Non-pigmented ciliary epithelial cell (primary cell): ENCODE measurements at regions not wholly inside any gene's neighbourhood (a gene's known extent, or its start where the extent isn't known, plus 50 kb on each side); places are given as distances from the start of the nearest gene placed in this dataset.
A peak's percentile ranks its signal among the peaks of the same experiment; 100 is the strongest.
"Not testable (repeated sequence)": the region's sequence is repeated elsewhere in the genome, so short reads cannot be mapped to it uniquely, and the experiment has no call there.

Source experiments
- DNase-seq: peaks from one replicate; pipeline ENCODE4 v3.0.0-alpha.2; 2010; ENCODE audit warnings: low read depth

DNA sequence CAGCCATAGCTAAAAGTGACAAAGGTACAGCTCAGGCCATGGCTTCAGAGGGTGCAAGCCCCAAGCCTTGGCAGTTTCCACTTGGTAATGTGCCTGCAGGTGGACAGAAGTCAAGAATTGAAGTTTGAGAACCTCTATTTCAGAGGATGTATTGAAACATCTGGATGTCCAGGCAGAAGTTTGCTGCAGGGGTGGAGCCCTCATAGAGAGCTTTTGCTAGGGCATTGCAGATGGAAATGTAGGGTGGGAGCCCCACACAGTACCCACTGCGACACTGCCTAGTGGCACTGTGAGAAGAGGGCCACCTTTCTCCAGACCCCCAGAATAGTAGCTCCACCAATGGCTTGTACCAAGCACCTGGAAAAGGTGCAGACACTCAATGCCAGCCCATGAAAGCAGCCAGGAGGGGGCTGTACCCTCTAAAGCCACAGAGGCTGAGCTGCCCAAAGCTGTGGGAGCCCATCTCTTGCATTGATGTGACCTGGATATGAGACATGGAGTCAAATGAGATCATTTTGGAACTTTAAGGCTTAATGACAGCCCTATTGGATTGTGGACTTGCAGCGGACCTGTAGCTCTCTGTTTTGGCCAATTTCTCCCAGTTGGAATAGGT lies 1299.4 kb upstream of the MAP3K7 start:
- no peak for DNase-seq

GRCh38 chr6:91881791-91882190 lies 1294.9 kb upstream of the MAP3K7 start:
- not testable (repeated sequence) for DNase-seq

GRCh38 chr6:91879386-91879995 lies 1292.6 kb upstream of the MAP3K7 start:
- no peak for DNase-seq

- no peak for DNase-seq
Measured at GRCh38 chr6:91877994-91878393, 1291.1 kb upstream of the MAP3K7 start.

DNA sequence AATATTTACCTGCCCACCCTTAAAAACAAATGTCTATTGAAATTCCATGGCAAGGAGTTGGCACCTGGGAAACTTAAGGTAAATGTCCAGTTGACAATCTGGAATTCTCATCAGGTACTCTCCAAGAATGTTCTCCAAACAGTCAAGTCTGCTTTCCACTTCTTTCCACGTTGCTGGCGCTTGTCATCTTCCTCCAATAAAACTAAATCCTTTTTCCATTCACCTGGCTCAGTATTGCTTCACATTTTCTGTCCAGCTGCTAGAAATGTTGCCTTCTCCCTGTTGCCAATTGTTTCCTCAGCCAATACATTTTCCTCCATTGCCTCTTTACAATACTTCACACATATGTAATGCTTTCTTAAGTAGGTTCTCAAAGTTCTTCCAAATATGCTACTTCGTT lies 1288.1 kb upstream of the MAP3K7 start:
- DNase-seq: no peak

GRCh38 chr6:91868539-91869202 lies 1281.8 kb upstream of the MAP3K7 start:
- no peak for DNase-seq

- DNase-seq: no peak
Measured at GRCh38 chr6:91865889-91866288, 1279.0 kb upstream of the MAP3K7 start.

GRCh38 chr6:91864911-91865310 lies 1278.0 kb upstream of the MAP3K7 start:
- DNase-seq: no peak

DNA sequence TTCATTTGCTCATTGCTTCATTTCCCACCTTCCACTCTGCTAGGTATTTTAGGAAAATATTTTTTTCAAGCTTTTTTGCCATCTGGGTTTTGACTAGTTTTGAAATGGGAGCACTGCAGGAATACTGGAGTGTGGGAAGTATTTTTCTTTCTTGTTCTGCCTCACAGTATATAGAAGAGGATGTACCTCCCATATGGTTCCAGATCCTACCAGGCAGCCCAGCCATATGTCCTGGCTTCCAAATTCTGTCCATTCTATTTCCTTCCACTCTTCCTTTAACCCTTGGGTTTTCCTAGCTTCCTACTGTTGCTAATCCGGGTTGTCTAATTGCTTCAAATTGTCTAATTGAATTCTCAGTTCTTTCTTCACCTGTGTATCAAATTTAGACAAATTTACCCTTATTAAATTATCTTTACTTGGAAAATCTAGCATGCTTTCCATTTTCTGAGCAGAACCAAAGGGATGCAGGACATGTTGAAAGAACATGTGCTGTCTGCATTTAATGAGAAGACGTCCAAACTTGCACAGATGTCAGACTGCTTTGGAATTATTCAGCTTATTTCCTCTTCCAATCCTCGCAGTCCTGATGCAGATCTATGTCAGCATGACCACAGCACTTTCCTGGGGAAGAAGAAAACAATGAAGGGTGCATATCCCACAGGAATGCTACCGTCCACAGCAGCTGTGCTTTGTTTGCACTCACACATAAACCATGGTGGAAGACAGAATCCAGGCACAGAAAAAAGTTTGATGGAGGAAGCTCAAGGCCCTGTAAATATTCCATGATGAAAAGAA lies 1273.9 kb upstream of the MAP3K7 start:
- DNase-seq: peak; percentile 14

GRCh38 chr6:91852252-91852651 lies 1265.4 kb upstream of the MAP3K7 start:
- DNase-seq: no peak

DNA sequence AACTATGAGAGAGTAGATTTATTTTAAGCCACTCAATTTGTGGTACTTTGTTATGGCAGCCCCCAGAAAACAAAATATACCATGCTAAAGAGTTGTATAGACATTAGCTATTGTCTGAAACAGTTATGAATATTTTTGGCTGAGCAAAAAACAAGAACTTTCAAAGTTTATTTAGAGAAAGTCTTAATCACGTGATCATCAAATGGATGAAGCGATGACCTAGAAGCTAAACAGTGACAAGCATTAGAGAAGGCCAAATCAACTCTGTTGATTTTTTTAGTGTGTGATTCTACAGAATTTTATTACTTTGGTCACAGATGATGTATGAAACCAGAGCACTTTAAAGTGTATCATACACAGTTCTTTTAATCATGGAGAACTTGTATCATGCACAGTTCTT lies 1247.9 kb upstream of the MAP3K7 start:
- no peak for DNase-seq

DNA sequence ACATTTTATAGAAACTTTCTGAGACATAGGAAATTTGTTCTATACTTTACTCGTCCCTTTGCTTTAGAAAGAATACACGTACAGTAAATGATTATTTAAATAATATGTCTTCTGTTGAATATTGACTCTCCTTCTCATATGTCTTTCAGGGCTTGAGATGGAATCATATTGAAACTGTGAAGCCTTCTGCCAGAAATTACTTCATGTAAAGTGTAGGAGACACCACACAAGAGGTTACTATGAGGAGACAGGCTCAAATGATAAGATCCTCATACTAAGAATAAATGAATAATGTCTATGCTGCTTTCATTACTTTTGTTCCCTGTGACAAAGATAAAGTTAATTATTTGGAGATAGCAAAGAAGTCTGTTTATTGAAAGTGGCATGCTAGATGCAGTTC lies 1240.3 kb upstream of the MAP3K7 start:
- DNase-seq: no peak

DNA sequence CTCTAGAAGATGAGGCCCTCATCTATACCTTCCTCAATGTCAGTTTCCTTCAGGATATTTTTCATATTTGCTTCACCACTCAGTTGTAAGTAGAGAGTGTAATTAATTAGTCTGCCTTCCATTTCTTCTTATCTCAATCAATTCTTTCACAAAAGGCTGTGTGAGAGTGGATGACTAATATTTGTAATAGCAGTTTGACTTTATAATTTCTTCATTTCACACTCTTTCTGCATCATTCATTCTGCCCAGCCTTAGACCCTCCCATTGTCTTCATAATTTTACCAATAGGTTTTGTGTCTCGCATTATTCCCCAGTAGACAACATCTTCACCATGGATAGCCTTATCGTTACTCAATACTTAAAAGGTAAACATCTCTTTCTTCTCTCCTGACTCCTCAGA lies 1239.3 kb upstream of the MAP3K7 start:
- DNase-seq: no peak

- no peak for DNase-seq
Measured at GRCh38 chr6:91824331-91824730, 1237.5 kb upstream of the MAP3K7 start.

GRCh38 chr6:91822581-91822980 lies 1235.7 kb upstream of the MAP3K7 start:
- DNase-seq: no peak

DNA sequence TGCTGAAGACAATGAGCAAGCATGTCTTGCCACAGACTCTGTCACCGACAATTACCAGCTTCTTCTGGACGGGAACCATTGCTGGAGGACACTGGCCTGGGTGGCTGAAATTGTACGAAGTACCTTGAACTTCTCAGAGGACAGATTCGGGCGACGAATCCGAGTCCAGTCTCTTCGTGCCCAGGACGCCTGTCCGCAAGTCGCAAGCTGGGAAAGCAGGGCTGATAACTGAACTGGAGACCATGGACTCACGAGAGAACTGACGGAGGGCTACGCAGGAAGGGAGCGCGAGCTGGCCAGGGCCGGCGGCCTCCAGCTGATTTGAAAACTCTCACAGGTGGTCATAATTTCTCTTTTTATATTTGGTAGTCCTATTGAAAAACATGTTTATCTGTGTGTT lies 1229.5 kb upstream of the MAP3K7 start:
- no peak for DNase-seq

- no peak for DNase-seq
Measured at GRCh38 chr6:91813641-91814040, 1226.8 kb upstream of the MAP3K7 start.

- no peak for DNase-seq
Measured at GRCh38 chr6:91812596-91813274, 1225.9 kb upstream of the MAP3K7 start.

GRCh38 chr6:91804981-91805380 lies 1218.1 kb upstream of the MAP3K7 start:
- no peak for DNase-seq

DNA sequence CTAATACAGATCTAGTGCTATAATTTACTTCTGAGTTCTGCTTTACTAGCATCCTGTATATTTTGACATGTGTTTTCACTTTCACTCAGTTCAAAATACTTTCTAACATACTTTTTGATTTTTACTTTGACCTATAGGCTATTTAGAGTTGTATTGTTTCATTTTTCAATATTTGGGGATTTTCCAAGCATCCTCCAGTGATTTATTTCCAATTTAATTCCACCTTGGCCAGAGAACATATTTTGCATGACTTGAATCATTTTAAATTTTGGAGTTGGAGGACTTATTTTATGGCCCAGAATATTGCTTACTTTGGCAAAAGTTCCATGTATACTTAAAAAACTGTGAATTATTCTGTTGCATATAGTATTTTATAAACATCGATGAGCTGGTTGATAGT lies 1215.6 kb upstream of the MAP3K7 start:
- no peak for DNase-seq

DNA sequence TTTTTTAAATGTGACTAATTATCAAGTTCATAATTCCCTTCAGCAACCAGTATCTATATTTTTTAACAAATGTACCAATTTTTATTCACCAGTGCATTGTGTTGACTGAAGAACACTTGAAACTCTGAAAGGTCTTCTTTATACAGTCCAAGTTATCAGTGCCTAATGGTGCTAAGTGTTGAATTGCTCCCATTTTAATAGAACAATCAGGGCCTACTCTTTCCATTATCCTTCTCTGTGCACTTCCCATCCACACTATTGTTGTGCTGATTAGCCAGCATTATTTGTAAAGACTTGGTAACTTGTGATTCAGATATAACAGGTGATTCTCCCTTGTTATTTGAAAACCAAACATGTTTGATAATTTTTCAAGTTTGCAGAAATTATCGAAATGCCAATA lies 1209.7 kb upstream of the MAP3K7 start:
- no peak for DNase-seq

DNA sequence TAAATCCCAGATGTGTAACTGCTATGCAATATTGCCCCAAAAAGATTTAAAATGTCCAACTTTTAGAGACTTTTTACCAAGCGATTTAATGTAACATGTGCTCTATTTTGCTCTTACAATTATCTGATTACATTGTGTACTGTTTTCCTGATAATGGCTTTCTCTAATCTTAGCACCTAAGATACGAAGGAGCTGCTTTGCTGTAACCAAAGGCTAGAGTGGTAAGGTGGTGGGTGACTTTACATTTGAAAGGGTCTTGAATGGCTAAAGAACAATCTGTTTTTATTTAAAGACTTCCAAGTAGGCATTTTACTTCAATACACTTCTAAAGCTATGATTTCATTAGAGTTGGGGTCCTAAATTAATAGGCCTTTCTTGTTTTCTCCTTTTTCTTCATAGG lies 1201.6 kb upstream of the MAP3K7 start:
- no peak for DNase-seq
